HepG2 (cell line): ENCODE measurements at regions not wholly inside any gene's neighbourhood (a gene's known extent, or its start where the extent isn't known, plus 50 kb on each side); places are given as distances from the start of the nearest gene placed in this dataset.

ENCODE experiments used
- ARNTL ChIP-seq: sonication (generic); formaldehyde crosslinking; IDR thresholded peaks from 2 replicates; pipeline ENCODE4 v1.4.0; 2020; ENCODE audit warnings: mild to moderate bottlenecking, missing genetic modification reagents
- KLF16 ChIP-seq, 2 experiments: sonication (generic) in 1 of 2; formaldehyde crosslinking in 1 of 2; IDR thresholded peaks; 2 replicates each; pipeline versions ENCODE4 v1.6.1 to v1.8.0; 2016 to 2023; ENCODE audit warnings: missing genetic modification reagents in 2 of 2, missing compliant biosample characterization in 1 of 2
- KMT2A ChIP-seq: sonication (generic); formaldehyde crosslinking; IDR thresholded peaks from 2 replicates; pipeline ENCODE4 v1.4.0; 2020; ENCODE audit warnings: missing genetic modification reagents
- PHF20 ChIP-seq: sonication (generic); formaldehyde crosslinking; IDR thresholded peaks from 2 replicates; pipeline ENCODE4 v1.5.0; 2020; ENCODE audit warnings: mild to moderate bottlenecking, missing genetic modification reagents
- SMYD3 ChIP-seq: sonication (generic); formaldehyde crosslinking; IDR thresholded peaks from 2 replicates; pipeline ENCODE4 v1.8.1; 2023; ENCODE audit warnings: mild to moderate bottlenecking, missing genetic modification reagents
- STAT5B ChIP-seq: sonication (generic); formaldehyde crosslinking; IDR thresholded peaks from 2 replicates; pipeline ENCODE4 v1.4.0; 2020; ENCODE audit warnings: missing genetic modification reagents
- ZKSCAN8 ChIP-seq: IDR thresholded peaks from 2 replicates; pipeline ENCODE4 v1.6.1; 2016; ENCODE audit warnings: borderline replicate concordance, missing genetic modification reagents, missing compliant biosample characterization
- ZNF292 ChIP-seq: sonication (generic); formaldehyde crosslinking; IDR thresholded peaks from 2 replicates; pipeline ENCODE4 v1.8.1; 2022; ENCODE audit warnings: mild to moderate bottlenecking, low read depth, missing genetic modification reagents, borderline replicate concordance
- ZNF75D ChIP-seq: sonication (generic); formaldehyde crosslinking; IDR thresholded peaks from 2 replicates; pipeline ENCODE4 v1.8.1; 2023; ENCODE audit warnings: missing genetic modification reagents, mild to moderate bottlenecking, borderline replicate concordance
- ZNF891 ChIP-seq: sonication (generic); formaldehyde crosslinking; IDR thresholded peaks from 2 replicates; pipeline ENCODE4 v1.5.0; 2020; ENCODE audit warnings: mild to moderate bottlenecking, missing genetic modification reagents
- TF ChIP-seq, protein P1 (sequence below): sonication (generic); formaldehyde crosslinking; conservative IDR thresholded peaks from 2 replicates; pipeline ENCODE4 v1.4.0; 2020; ENCODE audit warnings: missing genetic modification reagents
- TF ChIP-seq, protein P2 (sequence below): IDR thresholded peaks from 2 replicates; pipeline ENCODE4 v1.6.1; 2016; ENCODE audit warnings: missing genetic modification reagents, missing compliant biosample characterization
- TF ChIP-seq, protein P3 (sequence below): sonication (generic); formaldehyde crosslinking; IDR thresholded peaks from 2 replicates; pipeline ENCODE4 v1.8.1; 2023; ENCODE audit warnings: mild to moderate bottlenecking, moderate library complexity, missing genetic modification reagents
- TF ChIP-seq, protein P4 (sequence below): sonication (generic); formaldehyde crosslinking; IDR thresholded peaks from 2 replicates; pipeline ENCODE4 v1.4.0; 2020; ENCODE audit warnings: missing genetic modification reagents, mild to moderate bottlenecking, borderline replicate concordance
- TF ChIP-seq, protein P5 (sequence below): sonication (generic); formaldehyde crosslinking; IDR thresholded peaks from 2 replicates; pipeline ENCODE4 v1.4.0; 2020; ENCODE audit warnings: missing genetic modification reagents, borderline replicate concordance

DNA sequence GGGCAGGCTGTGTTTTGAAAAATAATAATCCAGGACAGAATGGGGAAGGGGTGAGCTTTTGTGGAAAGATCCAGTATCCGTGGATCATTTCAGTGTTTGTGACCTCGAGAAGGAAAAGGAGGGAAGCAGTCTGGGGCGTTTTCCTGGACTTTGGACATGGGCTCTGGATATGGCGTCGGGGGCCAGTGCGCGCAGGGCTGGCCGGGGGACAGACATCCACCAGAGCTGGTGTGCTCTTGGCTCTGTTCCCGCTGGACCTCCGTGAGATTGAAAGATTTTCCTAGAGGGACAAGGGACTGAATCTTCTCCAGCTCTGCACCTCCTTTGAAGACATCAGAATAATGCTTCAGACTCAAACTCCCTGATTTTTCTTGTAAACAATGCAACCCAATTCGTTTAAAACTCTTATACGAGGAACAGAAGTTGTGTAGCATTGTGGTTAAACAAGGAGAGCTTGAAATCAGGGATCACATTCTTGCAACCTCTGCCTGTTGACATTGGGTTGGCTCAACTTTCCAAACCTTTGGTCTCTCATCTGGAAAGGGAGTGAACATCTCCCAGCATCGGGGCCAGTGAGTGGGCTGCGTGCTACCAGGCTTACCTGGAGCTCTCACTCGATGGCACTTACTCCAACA, 75.9 kb downstream of the C16orf95 start (continued):
- TF ChIP-seq, protein P1, sequence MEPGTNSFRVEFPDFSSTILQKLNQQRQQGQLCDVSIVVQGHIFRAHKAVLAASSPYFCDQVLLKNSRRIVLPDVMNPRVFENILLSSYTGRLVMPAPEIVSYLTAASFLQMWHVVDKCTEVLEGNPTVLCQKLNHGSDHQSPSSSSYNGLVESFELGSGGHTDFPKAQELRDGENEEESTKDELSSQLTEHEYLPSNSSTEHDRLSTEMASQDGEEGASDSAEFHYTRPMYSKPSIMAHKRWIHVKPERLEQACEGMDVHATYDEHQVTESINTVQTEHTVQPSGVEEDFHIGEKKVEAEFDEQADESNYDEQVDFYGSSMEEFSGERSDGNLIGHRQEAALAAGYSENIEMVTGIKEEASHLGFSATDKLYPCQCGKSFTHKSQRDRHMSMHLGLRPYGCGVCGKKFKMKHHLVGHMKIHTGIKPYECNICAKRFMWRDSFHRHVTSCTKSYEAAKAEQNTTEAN (CRISPR knock-in tag) = peak; percentile 67; the same call in 1 of the 2 replicates
- TF ChIP-seq, protein P2, sequence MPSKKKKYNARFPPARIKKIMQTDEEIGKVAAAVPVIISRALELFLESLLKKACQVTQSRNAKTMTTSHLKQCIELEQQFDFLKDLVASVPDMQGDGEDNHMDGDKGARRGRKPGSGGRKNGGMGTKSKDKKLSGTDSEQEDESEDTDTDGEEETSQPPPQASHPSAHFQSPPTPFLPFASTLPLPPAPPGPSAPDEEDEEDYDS = no peak; the same call in 1 of the 2 replicates
- TF ChIP-seq PHF20 (CRISPR knock-in tag) (no peak), ZKSCAN8 (CRISPR knock-in tag) (0 out of 2 replicates have a peak, but pooled peaks have one; percentile 34), KLF16 (CRISPR knock-in tag; IDR thresholded peaks at IDR 0.05) (0 out of 4 replicates have a peak, but pooled peaks of 1 of the 2 experiments have one; percentile 21), SMYD3 (CRISPR knock-in tag) (no peak), ZNF75D (no peak), ARNTL (CRISPR knock-in tag) (no peak), ZNF292 (CRISPR knock-in tag) (peak; percentile 56; the same call in 1 of the 2 replicates), ZNF891 (0 out of 2 replicates have a peak, but pooled peaks have one; percentile 47), KMT2A (no peak), STAT5B (CRISPR knock-in tag) (no peak)
- TF ChIP-seq, protein P3, sequence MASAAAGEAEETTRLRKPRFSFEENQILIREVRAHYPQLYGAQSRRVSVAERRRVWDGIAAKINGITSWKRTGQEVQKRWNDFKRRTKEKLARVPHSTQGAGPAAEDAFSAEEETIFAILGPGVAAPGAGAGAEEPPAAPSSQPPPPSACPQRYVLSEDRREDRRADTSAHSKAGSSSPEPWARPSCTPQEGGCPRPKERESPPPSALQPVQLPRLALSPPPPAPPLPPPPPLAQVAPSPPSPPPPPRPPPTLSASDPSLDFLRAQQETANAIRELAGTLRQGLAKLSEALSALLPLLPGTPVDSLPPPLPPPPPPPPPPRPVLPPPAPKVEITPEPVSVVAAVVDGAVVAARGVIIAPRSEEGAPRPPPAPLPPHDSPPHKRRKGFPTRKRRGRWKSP (CRISPR knock-in tag) = peak; percentile 76; the same call in 1 of the 2 replicates
- TF ChIP-seq, protein P4, sequence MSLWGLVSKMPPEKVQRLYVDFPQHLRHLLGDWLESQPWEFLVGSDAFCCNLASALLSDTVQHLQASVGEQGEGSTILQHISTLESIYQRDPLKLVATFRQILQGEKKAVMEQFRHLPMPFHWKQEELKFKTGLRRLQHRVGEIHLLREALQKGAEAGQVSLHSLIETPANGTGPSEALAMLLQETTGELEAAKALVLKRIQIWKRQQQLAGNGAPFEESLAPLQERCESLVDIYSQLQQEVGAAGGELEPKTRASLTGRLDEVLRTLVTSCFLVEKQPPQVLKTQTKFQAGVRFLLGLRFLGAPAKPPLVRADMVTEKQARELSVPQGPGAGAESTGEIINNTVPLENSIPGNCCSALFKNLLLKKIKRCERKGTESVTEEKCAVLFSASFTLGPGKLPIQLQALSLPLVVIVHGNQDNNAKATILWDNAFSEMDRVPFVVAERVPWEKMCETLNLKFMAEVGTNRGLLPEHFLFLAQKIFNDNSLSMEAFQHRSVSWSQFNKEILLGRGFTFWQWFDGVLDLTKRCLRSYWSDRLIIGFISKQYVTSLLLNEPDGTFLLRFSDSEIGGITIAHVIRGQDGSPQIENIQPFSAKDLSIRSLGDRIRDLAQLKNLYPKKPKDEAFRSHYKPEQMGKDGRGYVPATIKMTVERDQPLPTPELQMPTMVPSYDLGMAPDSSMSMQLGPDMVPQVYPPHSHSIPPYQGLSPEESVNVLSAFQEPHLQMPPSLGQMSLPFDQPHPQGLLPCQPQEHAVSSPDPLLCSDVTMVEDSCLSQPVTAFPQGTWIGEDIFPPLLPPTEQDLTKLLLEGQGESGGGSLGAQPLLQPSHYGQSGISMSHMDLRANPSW (CRISPR knock-in tag) = no peak; the same call in 1 of the 2 replicates
- TF ChIP-seq, protein P5, sequence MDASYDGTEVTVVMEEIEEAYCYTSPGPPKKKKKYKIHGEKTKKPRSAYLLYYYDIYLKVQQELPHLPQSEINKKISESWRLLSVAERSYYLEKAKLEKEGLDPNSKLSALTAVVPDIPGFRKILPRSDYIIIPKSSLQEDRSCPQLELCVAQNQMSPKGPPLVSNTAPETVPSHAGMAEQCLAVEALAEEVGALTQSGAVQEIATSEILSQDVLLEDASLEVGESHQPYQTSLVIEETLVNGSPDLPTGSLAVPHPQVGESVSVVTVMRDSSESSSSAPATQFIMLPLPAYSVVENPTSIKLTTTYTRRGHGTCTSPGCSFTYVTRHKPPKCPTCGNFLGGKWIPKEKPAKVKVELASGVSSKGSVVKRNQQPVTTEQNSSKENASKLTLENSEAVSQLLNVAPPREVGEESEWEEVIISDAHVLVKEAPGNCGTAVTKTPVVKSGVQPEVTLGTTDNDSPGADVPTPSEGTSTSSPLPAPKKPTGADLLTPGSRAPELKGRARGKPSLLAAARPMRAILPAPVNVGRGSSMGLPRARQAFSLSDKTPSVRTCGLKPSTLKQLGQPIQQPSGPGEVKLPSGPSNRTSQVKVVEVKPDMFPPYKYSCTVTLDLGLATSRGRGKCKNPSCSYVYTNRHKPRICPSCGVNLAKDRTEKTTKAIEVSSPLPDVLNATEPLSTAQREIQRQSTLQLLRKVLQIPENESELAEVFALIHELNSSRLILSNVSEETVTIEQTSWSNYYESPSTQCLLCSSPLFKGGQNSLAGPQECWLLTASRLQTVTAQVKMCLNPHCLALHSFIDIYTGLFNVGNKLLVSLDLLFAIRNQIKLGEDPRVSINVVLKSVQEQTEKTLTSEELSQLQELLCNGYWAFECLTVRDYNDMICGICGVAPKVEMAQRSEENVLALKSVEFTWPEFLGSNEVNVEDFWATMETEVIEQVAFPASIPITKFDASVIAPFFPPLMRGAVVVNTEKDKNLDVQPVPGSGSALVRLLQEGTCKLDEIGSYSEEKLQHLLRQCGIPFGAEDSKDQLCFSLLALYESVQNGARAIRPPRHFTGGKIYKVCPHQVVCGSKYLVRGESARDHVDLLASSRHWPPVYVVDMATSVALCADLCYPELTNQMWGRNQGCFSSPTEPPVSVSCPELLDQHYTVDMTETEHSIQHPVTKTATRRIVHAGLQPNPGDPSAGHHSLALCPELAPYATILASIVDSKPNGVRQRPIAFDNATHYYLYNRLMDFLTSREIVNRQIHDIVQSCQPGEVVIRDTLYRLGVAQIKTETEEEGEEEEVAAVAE (CRISPR knock-in tag) = peak; percentile 31; the same call in 1 of the 2 replicates
